Cardiac muscle cell (in vitro differentiated cells and primary cell): ENCODE measurements at regions not wholly inside any gene's neighbourhood (a gene's known extent, or its start where the extent isn't known, plus 50 kb on each side); places are given as distances from the start of the nearest gene placed in this dataset.
A peak's percentile ranks its signal among the peaks of the same experiment; 100 is the strongest.

ENCODE experiments used
- DNase-seq, 2 donors: peaks; one replicate each; pipeline versions ENCODE4 v3.0.0 to v3.0.0-alpha.2; 2010 to 2017; ENCODE audit warnings: low read depth in 1 of 2, low spot score in 1 of 2
- H3K27ac ChIP-seq: fragments of 200-600 bp; sonication (generic); 2 replicates; pipeline ENCODE4 v1.5.1; 2016
- H3K27me3 ChIP-seq: fragments of 200-600 bp; sonication (generic); 2 replicates; pipeline ENCODE4 v1.6.0; 2016; ENCODE audit warnings: control low read depth
- H3K36me3 ChIP-seq: fragments of 200-600 bp; sonication (generic); 2 replicates; pipeline ENCODE4 v1.5.1; 2016; ENCODE audit warnings: control low read depth
- H3K4me1 ChIP-seq: fragments of 200-600 bp; sonication (generic); 2 replicates; pipeline ENCODE4 v1.8.1; 2017; ENCODE audit warnings: low read depth, mild to moderate bottlenecking, mixed run types
- H3K4me3 ChIP-seq: fragments of 200-600 bp; sonication (generic); 2 replicates; pipeline ENCODE4 v1.5.1; 2016; ENCODE audit warnings: mild to moderate bottlenecking
- H3K9me3 ChIP-seq: fragments of 200-600 bp; sonication (generic); 2 replicates; pipeline ENCODE4 v1.5.1; 2017; ENCODE audit warnings: low read depth, mild to moderate bottlenecking, control low read depth
- CTCF ChIP-seq: IDR thresholded peaks from 2 replicates; pipeline ENCODE4 v1.5.1; 2012; ENCODE audit warnings: low read depth, mild to moderate bottlenecking, low read length

GRCh38 chr1:42006836-42007235 lies 88.1 kb upstream of the HIVEP3 start:
- Histone ChIP-seq H3K4me1 (no peaks in the 10 kb centered on the region), H3K9me3 (no peaks in the 10 kb centered on the region), H3K27me3 (peaks cover 18% of the 10 kb centered on the region), H3K4me3 (no peak overlapping the region), H3K27ac (no peak overlapping the region), H3K36me3 (no peaks in the 10 kb centered on the region)
- TF ChIP-seq CTCF = no peak
- peak in 1 of 2 donors; percentile 65 for DNase-seq

- Histone ChIP-seq H3K4me1 (no peaks in the 10 kb centered on the region), H3K9me3 (no peaks in the 10 kb centered on the region), H3K27ac (no peak overlapping the region), H3K4me3 (no peak overlapping the region), H3K36me3 (no peaks in the 10 kb centered on the region), H3K27me3 (peaks cover 18% of the 10 kb centered on the region)
- TF ChIP-seq CTCF = no peak
- no peak for DNase-seq
Measured at GRCh38 chr1:42006093-42006492, 87.4 kb upstream of the HIVEP3 start.

- peak in 1 of 2 donors; percentile 25 for DNase-seq
- TF ChIP-seq CTCF = no peak
- Histone ChIP-seq H3K4me3 (no peak overlapping the region), H3K4me1 (no peaks in the 10 kb centered on the region), H3K27me3 (peaks cover 18% of the 10 kb centered on the region), H3K27ac (no peak overlapping the region), H3K9me3 (no peaks in the 10 kb centered on the region), H3K36me3 (no peaks in the 10 kb centered on the region)
Measured at GRCh38 chr1:42005530-42005929, 86.8 kb upstream of the HIVEP3 start.

- no peaks in the 10 kb centered on the region for H3K9me3 ChIP-seq
- no peak for DNase-seq
- no peaks in the 10 kb centered on the region for H3K36me3 ChIP-seq
- no peak for TF ChIP-seq CTCF
- H3K4me1 ChIP-seq = no peaks in the 10 kb centered on the region
- no peak overlapping the region for H3K27ac ChIP-seq
- no peak overlapping the region for H3K4me3 ChIP-seq
- peaks cover 18% of the 10 kb centered on the region for H3K27me3 ChIP-seq
Measured at GRCh38 chr1:42004860-42005259, 86.1 kb upstream of the HIVEP3 start.

- H3K27ac ChIP-seq = no peak overlapping the region
- no peak for TF ChIP-seq CTCF
- DNase-seq = no peak
- H3K4me3 ChIP-seq = no peak overlapping the region
- no peaks in the 10 kb centered on the region for H3K4me1 ChIP-seq
- H3K27me3 ChIP-seq = peaks cover 15% of the 10 kb centered on the region
- H3K9me3 ChIP-seq = no peaks in the 10 kb centered on the region
- no peaks in the 10 kb centered on the region for H3K36me3 ChIP-seq
Measured at GRCh38 chr1:42004322-42004721, 85.6 kb upstream of the HIVEP3 start.

- no peaks in the 10 kb centered on the region for H3K36me3 ChIP-seq
Measured at GRCh38 chr1:42003433-42003832, 84.7 kb upstream of the HIVEP3 start.

More at GRCh38 chr1:42003433-42003832, 84.7 kb upstream of the HIVEP3 start:
- H3K4me1 ChIP-seq = no peaks in the 10 kb centered on the region
- no peak overlapping the region for H3K27ac ChIP-seq
- peaks cover 6% of the 10 kb centered on the region for H3K27me3 ChIP-seq
- TF ChIP-seq CTCF = no peak
- no peaks in the 10 kb centered on the region for H3K9me3 ChIP-seq
- DNase-seq = peak in 1 of 2 donors; percentile 8
- H3K4me3 ChIP-seq = no peak overlapping the region
